Astrocyte of the cerebellum (primary cell): ENCODE measurements at regions not wholly inside any gene's neighbourhood (a gene's known extent, or its start where the extent isn't known, plus 50 kb on each side); places are given as distances from the start of the nearest gene placed in this dataset.

Experiments
- DNase-seq: peaks from one replicate; pipeline ENCODE4 v3.0.0-alpha.2; 2011; ENCODE audit warnings: low read depth
- H3K4me3 ChIP-seq: 2 replicates; pipeline ENCODE4 v1.5.1; 2011; ENCODE audit warnings: mild to moderate bottlenecking, low read depth, low read length, moderate library complexity
- CTCF ChIP-seq: IDR thresholded peaks from 2 replicates; pipeline ENCODE4 v1.5.1; 2012; ENCODE audit warnings: low read length, low read depth, moderate library complexity, mild to moderate bottlenecking; ENCODE audit errors: missing control alignments
- in situ Hi-C: cut with HindIII; loops from 2 replicates; pipeline ENCODE4 v1.10.0; 2017; ENCODE audit warnings: low sequenced_read_pairs

DNA sequence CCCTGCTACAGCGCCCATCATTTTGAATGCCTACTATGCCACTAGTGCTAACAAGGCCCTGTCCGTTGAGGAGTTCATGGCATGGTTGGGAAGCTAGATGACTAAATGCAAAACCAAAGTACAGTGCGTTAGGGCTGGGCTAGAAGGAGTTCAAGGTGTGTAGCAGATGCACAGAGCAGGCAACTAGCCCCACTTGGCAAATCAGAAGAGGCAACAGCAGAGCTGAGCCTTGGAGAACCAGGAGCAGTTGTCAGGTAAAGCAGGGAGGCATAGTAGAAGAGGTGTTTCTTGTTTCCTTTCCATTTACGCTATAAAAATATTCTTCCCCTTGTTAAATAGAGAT lies 146.6 kb upstream of the CPEB2 start:
- no peak overlapping the region for H3K4me3 ChIP-seq
- DNase-seq, result no peak
- in situ Hi-C loops, result no loop called here
- no peak for TF ChIP-seq CTCF

GRCh38 chr4:14856062-14856933 lies 146.0 kb upstream of the CPEB2 start:
- in situ Hi-C loops, result no loop called here
- peak; percentile 93 for DNase-seq
- H3K4me3 ChIP-seq, result no peak overlapping the region
- TF ChIP-seq CTCF, result no peak

DNA sequence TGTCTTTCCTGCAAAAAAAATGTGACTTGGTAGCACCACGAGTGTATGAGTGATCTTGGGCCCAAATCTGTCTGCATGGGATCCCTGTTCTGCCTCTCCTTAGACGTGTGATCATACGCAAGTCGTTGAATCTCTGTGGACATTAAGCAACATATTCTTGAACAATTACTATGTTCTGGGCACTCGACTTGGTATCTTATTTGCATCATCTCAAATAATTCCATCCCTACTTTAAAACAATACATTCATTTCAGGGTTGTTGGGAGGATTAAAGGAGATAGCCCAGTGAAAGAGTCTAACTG lies 145.4 kb upstream of the CPEB2 start:
- no peak for DNase-seq
- H3K4me3 ChIP-seq, result no peak overlapping the region
- no peak for TF ChIP-seq CTCF
- in situ Hi-C loops, result no loop called here

DNA sequence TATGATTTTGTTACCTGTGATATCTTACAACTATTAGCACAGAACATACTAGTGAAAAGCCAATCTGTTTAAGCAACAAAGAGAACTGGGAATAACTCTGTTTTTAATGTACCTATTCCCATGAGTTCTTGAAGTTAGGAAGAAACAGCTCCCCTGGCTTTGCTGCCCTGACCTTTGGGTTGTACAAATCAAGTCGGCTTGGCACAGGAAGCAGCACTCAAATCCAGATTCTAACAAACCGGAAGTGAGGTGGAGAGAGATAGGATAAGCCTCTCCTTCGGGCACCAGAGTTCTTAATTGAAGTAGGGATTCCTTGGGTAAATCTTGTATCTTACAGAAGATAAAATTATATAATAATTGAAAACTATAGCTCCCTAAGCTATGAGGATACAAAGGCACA lies 144.8 kb upstream of the CPEB2 start:
- no peak for TF ChIP-seq CTCF
- H3K4me3 ChIP-seq, result no peak overlapping the region
- in situ Hi-C loops, result no loop called here
- DNase-seq, result no peak

DNA sequence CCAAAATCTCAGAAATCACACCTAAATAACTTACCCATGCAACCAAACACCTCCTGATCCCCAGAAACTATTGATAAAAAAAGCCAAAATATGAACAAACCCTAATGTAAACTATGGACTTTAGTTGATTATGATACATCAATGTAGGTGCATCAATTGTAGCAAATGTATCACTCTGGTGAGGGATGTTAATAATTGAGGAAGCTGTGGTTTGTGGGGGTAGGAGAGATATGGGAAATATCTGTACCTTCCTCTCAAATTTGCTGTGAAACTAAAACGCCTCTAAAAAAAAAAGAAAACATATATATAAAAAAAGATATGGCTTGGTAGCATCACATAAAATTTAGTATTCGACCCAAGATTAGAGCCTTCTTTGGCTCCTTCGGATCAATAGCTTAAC lies 144.3 kb upstream of the CPEB2 start:
- TF ChIP-seq CTCF, result no peak
- no peak overlapping the region for H3K4me3 ChIP-seq
- DNase-seq, result no peak
- in situ Hi-C loops, result no loop called here

DNA sequence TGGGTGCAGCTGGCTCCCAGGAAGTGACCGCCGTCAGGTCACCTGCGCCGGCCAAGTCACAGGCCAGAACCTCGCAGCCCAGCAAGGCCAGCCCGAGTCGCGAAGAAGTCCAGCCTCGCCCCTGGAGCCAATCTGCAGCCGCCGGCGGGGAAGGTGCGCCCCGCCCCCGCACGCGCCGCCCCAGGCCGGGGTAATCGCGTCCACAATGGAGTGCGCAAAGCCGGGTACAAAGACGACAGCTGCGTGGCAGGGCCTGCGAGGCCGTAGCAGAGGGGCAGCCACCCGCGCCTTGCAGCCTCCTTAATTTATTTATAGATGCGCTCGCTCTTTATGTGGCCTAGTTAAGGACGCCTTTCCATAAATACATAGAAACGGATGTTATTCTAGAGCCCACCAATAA lies 139.4 kb upstream of the CPEB2 start:
- in situ Hi-C loops, result no loop called here
- DNase-seq, result no peak
- no peak for TF ChIP-seq CTCF
- H3K4me3 ChIP-seq, result peak overlapping the region; percentile 11
